ENCODE measurements at regions not wholly inside any gene's neighbourhood (a gene's known extent, or its start where the extent isn't known, plus 50 kb on each side); places are given as distances from the start of the nearest gene placed in this dataset.

DNA sequence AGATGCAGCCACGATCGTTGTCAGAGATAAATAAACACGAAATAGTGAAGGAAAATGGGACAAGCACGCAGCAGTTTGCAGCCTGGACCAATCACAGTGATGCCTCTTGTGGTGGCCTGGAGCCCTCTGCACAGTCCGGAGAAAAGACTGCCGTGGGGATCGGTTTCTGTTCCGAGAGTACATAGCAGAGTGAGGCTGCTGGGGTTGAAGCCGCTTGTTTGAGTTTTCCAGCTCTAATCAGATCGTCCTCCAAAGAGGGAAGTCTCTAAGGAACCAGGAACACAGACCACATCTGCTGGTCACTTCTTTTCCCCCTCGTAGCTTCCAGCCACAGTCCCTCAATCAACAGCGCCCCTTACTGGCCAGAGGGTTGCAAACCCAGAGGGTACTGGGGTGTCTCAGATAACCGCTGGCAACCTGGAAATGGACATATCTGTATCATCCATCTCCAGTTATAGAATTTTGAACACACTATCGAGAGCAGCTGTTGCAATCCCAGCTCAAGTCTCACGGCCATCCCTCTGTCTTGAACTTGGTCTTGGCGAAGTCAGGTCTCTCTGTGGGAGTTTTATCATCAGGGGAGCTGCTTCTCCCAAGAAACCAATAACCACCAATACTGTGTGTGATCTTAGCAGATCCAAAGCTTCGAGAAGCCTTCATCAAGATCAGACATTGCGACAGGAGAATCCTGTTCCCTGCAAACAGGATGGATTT is 57.4 kb downstream of the OLIG1 start:
- DNase-seq (ENCODE audit: low read depth), result peak; percentile 74
- H3K4me3 ChIP-seq (ENCODE audit: low read depth, low read length), result peak overlapping the region; percentile 63
- TF ChIP-seq, protein P1, sequence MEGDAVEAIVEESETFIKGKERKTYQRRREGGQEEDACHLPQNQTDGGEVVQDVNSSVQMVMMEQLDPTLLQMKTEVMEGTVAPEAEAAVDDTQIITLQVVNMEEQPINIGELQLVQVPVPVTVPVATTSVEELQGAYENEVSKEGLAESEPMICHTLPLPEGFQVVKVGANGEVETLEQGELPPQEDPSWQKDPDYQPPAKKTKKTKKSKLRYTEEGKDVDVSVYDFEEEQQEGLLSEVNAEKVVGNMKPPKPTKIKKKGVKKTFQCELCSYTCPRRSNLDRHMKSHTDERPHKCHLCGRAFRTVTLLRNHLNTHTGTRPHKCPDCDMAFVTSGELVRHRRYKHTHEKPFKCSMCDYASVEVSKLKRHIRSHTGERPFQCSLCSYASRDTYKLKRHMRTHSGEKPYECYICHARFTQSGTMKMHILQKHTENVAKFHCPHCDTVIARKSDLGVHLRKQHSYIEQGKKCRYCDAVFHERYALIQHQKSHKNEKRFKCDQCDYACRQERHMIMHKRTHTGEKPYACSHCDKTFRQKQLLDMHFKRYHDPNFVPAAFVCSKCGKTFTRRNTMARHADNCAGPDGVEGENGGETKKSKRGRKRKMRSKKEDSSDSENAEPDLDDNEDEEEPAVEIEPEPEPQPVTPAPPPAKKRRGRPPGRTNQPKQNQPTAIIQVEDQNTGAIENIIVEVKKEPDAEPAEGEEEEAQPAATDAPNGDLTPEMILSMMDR (IDR thresholded peaks at IDR 0.05; ENCODE audit: insufficient read depth, low read length), result peak; percentile 86

DNA sequence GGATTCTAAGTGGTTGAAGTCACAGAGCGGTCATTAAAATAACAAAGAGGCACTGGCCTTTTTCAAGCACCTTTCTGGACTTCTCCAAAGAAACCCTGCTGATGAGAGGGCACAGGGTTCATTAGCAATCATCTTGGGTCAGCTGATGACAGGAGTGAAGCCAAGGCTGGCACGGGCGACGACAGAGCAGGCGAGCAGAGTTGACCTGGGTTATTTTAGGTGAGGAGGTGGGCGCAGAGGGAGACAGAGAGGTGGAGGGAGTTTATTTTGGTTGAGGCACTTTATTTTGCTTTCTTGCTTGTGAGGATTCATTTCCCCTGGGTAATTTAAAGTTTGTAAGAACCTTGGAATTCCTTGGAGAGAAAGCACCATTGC is 57.9 kb downstream of the OLIG1 start:
- no peak for DNase-seq (ENCODE audit: low read depth)
- no peak overlapping the region for H3K4me3 ChIP-seq (ENCODE audit: low read depth, low read length)
- TF ChIP-seq, protein P1 (IDR thresholded peaks at IDR 0.05; ENCODE audit: insufficient read depth, low read length), result no peak

DNA sequence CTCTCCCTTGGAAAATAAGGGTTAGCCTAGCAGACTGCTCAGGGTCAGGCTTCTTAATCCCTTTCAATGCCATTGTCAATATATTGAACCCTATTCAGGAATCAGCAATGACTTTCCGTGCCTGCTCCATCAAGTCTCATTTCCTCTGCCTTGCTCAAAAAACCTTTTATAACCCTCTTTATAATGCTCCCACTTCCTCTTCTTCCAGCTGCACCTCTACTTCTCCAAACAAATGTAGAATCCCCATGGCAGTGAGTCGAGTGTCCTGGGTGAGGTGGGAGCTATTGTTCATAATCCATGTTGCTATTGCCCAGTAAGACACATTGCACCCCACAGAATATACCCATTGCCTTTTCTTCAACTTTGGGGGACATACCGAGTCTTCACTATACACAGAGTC is 58.6 kb downstream of the OLIG1 start:
- H3K4me3 ChIP-seq (ENCODE audit: low read depth, low read length), result no peak overlapping the region
- TF ChIP-seq, protein P1 (IDR thresholded peaks at IDR 0.05; ENCODE audit: insufficient read depth, low read length), result no peak
- DNase-seq (ENCODE audit: low read depth), result no peak

DNA sequence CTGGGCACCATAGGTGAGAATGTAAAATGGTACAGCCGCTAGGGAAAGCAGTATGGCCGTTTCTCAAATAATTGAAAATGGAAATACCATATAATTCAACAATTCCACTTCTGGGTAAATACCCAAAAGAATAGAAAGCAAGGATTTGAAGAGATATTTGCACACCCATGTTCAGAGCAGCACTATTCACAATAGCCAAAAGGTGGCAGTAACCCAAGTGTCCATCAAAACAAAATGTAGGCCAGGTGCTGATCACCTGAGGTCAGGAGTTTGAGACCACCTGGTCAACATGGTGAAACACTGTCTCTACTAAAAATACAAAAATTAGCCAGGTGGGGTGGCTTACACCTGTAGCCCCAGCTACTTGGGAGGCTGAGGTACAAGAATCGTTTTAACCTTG is 62.1 kb downstream of the OLIG1 start:
- TF ChIP-seq, protein P1 (IDR thresholded peaks at IDR 0.05; ENCODE audit: insufficient read depth, low read length), result peak; percentile 4
- no peak for DNase-seq (ENCODE audit: low read depth)

DNA sequence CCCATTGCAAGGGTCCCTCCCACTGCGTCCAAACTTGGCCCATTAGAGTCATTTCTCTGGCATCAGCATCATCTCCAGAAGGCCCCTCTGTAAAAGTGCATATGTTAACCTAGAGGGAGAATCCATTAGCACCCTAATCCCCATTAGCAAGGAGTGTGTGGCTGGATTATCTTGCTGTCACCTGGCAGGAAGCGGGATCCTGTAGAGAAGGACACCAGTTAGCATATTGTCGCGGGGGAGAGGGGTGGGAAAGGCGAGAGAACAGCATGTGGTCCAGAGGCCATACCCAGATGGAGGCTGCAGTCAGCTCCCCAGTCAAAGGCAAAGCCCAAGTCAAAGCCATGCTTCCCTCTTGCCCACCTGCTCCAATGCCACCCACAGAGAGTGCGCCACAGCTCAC is 64.0 kb downstream of the OLIG1 start:
- TF ChIP-seq, protein P1 (IDR thresholded peaks at IDR 0.05; ENCODE audit: insufficient read depth, low read length), result no peak
- H3K4me3 ChIP-seq (ENCODE audit: low read depth, low read length), result no peak overlapping the region
- DNase-seq (ENCODE audit: low read depth), result no peak

More for the DNA sequence above, 62.1 kb downstream of the OLIG1 start:
- no peak overlapping the region for H3K4me3 ChIP-seq (ENCODE audit: low read depth, low read length)

DNA sequence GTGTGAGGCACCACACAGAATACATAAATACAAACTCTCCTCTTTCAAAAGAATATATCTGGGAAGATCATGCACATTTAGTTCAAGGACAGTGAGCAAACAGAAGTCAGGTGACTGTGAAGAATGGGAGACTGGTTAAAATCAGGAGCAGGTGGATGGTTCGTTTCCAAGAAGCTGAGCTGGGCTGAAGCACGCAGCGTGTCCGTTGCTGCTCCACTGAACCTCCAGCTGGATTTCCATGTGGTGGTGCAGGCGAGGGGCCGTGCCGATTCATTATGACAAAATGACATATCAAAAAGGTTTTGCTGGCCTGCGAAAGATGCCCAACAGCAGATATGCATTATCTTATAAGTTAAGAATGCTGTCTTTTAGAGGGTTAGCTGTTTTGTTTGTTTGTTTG is 66.0 kb downstream of the OLIG1 start:
- TF ChIP-seq, protein P1 (IDR thresholded peaks at IDR 0.05; ENCODE audit: insufficient read depth, low read length), result no peak
- no peak for DNase-seq (ENCODE audit: low read depth)
- no peak overlapping the region for H3K4me3 ChIP-seq (ENCODE audit: low read depth, low read length)

Measured in fibroblast of the aortic adventitia (primary cell).